ENCODE measurements at regions not wholly inside any gene's neighbourhood (a gene's known extent, or its start where the extent isn't known, plus 50 kb on each side); places are given as distances from the start of the nearest gene placed in this dataset.

DNA sequence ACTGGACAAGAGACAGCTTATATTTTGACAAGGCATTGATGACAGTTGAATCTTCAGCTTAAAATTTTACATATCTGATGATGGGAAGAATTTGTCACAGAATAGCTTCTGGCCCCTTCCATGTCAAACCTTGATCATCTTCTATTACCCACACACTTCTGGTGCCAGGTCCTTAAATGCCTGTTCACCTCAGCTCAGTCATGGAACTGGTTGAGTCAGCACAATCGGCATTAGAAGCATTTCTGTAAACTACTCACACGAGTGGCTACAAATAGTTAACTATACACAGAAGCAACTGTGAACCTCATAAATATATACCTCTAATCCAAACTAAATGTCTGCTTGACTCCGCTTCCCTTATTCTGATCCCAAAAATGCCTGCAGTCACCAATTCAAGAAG lies 161.2 kb downstream of the FOXO1 start:
- no peak overlapping the region for H3K27ac ChIP-seq
- no peaks in the 10 kb centered on the region for H3K36me3 ChIP-seq (ENCODE audit: low read depth, missing control alignments)
- no peaks in the 10 kb centered on the region for H3K9me3 ChIP-seq
- no peaks in the 10 kb centered on the region for H3K27me3 ChIP-seq
- DNase-seq, result no peak
- no peak overlapping the region for H3K4me3 ChIP-seq
- WGBS, 2 donors, result 89 to 98% methylated on average over 3 of the region's 3 CpGs
- TF ChIP-seq, protein P1, sequence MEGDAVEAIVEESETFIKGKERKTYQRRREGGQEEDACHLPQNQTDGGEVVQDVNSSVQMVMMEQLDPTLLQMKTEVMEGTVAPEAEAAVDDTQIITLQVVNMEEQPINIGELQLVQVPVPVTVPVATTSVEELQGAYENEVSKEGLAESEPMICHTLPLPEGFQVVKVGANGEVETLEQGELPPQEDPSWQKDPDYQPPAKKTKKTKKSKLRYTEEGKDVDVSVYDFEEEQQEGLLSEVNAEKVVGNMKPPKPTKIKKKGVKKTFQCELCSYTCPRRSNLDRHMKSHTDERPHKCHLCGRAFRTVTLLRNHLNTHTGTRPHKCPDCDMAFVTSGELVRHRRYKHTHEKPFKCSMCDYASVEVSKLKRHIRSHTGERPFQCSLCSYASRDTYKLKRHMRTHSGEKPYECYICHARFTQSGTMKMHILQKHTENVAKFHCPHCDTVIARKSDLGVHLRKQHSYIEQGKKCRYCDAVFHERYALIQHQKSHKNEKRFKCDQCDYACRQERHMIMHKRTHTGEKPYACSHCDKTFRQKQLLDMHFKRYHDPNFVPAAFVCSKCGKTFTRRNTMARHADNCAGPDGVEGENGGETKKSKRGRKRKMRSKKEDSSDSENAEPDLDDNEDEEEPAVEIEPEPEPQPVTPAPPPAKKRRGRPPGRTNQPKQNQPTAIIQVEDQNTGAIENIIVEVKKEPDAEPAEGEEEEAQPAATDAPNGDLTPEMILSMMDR (IDR thresholded peaks at IDR 0.05), result no peak
- TF ChIP-seq POLR2A (IDR thresholded peaks at IDR 0.05), result no peak
- intact Hi-C loops (cut with DNase I; ENCODE audit: low total_unique reads), result no loop called here
- no peaks in the 10 kb centered on the region for H3K4me1 ChIP-seq

Small RNAs in the stretch of these regions (small RNA-seq; reads per million reads assigned to genes)
- 0.18 to 0.19 reads per million in 2 donors for gene RF00108
- 0 reads per million in 2 donors for gene RNY3P9
- gene RPL17P51, result 0 reads per million in 2 donors
